ENCODE measurements at regions not wholly inside any gene's neighbourhood (a gene's known extent, or its start where the extent isn't known, plus 50 kb on each side); places are given as distances from the start of the nearest gene placed in this dataset.

DNA sequence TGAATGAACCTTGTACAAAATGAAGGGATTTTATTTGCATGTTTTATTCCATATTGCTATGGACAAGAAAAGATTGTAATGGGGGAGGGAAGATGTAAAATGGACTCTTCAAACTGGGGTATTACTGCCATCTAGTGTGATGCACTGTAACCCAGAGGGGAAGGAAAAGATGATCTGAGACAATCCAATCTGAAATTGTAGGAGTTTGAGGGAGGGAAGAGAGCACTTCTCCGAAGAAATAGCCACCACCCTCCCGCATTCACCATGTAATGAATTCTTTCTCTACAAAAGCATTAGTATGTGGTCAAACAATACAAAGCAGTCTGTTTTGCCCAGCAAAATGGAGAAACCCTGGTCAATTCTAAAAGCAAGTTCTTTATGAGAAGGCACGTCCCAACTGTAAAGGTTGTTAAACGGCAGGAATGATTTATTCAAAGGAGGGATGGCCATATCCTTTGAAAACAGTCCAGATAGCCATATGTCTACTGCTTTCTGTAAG lies 679.5 kb upstream of the NRSN1 start:
- Mint-ChIP-seq H3K27me3 (no peaks in the 10 kb centered on the region), H3K27ac (no peak overlapping the region), H3K4me1 (no peaks in the 10 kb centered on the region), H3K9me3 (peaks cover 5% of the 10 kb centered on the region), H3K36me3 (ENCODE audit: low read depth) (no peaks in the 10 kb centered on the region), H3K4me3 (no peak overlapping the region)
- no peak for ATAC-seq (replicated peaks)

DNA sequence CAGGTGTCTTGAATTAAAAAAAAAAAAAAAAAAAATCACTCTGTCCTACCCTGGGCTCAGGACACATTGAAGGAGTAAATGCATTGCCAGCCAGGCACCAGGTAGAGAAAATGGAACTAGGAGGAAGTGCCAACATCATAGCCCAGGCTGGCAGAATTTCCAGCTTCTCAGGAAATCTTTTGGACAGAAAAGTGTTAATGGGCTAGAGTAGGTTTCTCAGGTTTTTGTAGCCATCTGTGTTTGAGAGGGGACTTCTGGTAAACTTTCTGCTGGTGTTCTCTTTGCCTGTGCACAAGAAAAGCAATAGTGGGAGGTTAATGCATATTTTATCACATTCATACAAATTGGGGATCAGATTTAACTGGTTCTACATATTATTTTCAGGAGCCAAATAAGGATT lies 678.3 kb upstream of the NRSN1 start:
- no peaks in the 10 kb centered on the region for H3K4me1 Mint-ChIP-seq
- no peaks in the 10 kb centered on the region for H3K36me3 Mint-ChIP-seq (ENCODE audit: low read depth)
- peaks cover 9% of the 10 kb centered on the region for H3K9me3 Mint-ChIP-seq
- H3K27ac Mint-ChIP-seq: no peak overlapping the region
- no peak for ATAC-seq (replicated peaks)
- H3K4me3 Mint-ChIP-seq: no peak overlapping the region
- H3K27me3 Mint-ChIP-seq: no peaks in the 10 kb centered on the region

DNA sequence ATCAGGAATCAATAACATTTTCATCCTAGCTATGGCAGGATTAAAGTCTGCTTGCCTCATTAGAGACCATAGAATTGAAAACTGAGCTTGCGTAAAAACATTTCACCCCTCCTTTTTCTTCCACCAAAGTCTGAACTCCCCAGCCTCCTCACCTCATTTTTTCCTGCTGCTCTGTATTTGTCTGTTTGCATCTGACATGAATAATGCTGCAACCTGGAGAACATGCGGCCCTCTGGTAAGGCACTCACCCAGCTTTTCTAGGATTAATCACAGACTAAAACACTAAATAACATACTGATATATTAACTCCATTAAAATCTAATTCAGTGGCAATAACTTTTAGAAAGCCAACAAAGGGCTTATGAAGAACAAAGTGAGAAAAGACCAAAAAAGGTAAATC lies 677.7 kb upstream of the NRSN1 start:
- Mint-ChIP-seq H3K4me3 (no peak overlapping the region), H3K27me3 (no peaks in the 10 kb centered on the region), H3K9me3 (peaks cover 11% of the 10 kb centered on the region), H3K36me3 (ENCODE audit: low read depth) (no peaks in the 10 kb centered on the region), H3K4me1 (no peaks in the 10 kb centered on the region), H3K27ac (no peak overlapping the region)
- no peak for ATAC-seq (replicated peaks)

DNA sequence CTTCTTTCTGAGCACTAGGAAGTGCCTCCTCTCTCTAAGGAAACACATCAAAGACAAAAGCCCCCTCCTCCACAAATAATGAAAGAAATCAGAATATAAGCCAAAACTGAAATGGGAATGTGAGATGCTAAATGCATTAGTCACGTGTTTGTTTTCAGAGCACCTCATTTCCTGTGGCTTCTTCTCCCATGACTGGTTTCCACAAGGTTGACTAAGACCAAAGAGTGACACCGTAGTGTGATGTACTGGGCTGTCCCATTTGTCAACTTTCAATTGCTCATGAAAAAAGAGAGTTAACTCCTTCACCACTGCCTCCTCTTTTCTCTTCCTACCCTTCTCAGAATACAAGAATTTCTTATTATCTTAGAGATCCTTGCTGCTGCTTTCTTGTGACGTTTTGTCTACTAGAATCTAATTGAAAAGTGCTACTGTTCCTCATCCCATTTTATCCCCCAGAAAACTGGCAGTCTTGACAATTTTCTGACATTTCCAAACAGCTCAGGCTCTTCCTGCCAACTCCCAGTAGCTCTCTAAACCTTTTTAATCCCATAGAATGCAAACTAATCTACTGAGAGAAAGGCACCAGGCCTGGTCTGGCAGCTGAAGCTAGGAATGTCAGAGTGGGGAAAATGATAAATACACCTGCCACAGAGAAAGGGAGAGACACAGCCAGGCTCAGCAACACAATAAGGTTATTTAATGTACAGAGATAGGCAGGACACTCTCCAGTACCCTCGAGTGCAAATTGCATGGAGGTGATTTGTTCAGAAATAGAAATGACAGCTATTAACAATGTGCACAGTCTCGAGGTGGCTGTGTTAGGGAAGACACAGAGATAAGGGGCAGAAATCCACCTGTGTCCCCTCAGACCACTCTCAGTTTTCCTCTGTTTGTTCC lies 671.7 kb upstream of the NRSN1 start:
- ATAC-seq (replicated peaks): no peak
- peaks cover 6% of the 10 kb centered on the region for H3K9me3 Mint-ChIP-seq

DNA sequence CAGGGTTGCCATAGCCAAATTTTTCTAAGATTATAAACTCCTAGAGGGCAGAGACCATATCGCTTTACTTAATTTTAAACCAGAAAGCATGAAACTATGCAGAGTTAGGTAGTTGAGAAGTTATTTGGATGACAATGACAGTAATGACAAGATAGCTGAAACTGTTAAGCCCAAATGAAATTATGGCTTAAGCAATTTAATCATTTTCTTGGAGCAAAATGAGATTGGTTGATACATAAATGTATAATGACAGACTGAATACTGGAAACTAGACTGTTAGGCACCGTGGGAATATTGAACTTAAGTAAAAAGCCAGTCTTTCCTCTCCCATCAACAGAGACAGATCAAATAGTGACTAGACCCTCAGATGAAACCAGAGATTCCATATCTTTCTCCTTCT lies 670.3 kb upstream of the NRSN1 start:
- Mint-ChIP-seq H3K27ac (no peak overlapping the region), H3K9me3 (peaks cover 6% of the 10 kb centered on the region), H3K36me3 (ENCODE audit: low read depth) (no peaks in the 10 kb centered on the region), H3K27me3 (no peaks in the 10 kb centered on the region), H3K4me1 (no peaks in the 10 kb centered on the region), H3K4me3 (no peak overlapping the region)
- no peak for ATAC-seq (replicated peaks)

More for the DNA sequence above, 671.7 kb upstream of the NRSN1 start:
- H3K4me3 Mint-ChIP-seq: no peak overlapping the region
- no peaks in the 10 kb centered on the region for H3K27me3 Mint-ChIP-seq
- no peaks in the 10 kb centered on the region for H3K4me1 Mint-ChIP-seq
- no peak overlapping the region for H3K27ac Mint-ChIP-seq
- H3K36me3 Mint-ChIP-seq (ENCODE audit: low read depth): no peaks in the 10 kb centered on the region

DNA sequence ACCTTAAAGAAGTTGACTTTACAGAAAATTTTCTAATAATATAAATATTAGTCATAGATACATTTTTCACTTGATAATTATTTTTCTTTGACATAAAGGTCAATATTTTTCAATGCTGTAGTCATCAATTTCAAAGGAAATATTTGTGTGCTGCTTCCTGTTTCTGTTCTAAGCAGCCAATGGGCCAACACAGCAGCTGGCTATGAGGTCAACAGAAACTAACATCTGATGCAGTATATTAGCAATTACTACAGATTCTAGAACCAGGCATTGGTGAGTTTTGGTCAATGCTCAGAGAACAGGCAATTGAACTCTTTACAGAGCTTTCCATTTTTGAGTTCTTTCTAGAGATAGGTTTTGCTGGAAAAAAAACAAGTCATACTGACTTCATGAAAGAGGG lies 669.6 kb upstream of the NRSN1 start:
- peaks cover 6% of the 10 kb centered on the region for H3K9me3 Mint-ChIP-seq
- H3K4me3 Mint-ChIP-seq: no peak overlapping the region
- no peaks in the 10 kb centered on the region for H3K4me1 Mint-ChIP-seq
- H3K36me3 Mint-ChIP-seq (ENCODE audit: low read depth): no peaks in the 10 kb centered on the region
- no peaks in the 10 kb centered on the region for H3K27me3 Mint-ChIP-seq
- no peak for ATAC-seq (replicated peaks)
- no peak overlapping the region for H3K27ac Mint-ChIP-seq

DNA sequence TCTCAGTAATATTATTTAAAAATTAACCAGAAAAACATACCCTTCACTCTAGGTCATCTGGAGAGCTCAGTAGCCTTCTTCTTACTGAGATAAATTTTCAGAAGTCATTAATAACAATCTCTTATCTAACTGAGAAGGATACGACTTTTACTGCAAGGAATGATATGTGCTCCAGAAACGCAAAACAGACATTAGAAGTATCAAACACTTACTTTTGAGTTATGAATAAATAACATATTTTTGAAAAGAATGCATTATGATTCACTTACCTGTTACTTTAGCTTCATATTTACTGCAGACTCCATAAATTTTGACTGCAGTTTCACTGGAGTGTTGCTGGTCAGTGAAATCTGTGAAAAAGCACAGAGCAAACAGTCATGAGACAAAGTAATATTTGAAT lies 668.7 kb upstream of the NRSN1 start:
- Mint-ChIP-seq H3K27me3 (no peaks in the 10 kb centered on the region), H3K36me3 (ENCODE audit: low read depth) (no peaks in the 10 kb centered on the region), H3K9me3 (peaks cover 6% of the 10 kb centered on the region), H3K27ac (no peak overlapping the region), H3K4me1 (no peaks in the 10 kb centered on the region), H3K4me3 (no peak overlapping the region)
- ATAC-seq (replicated peaks): no peak

DNA sequence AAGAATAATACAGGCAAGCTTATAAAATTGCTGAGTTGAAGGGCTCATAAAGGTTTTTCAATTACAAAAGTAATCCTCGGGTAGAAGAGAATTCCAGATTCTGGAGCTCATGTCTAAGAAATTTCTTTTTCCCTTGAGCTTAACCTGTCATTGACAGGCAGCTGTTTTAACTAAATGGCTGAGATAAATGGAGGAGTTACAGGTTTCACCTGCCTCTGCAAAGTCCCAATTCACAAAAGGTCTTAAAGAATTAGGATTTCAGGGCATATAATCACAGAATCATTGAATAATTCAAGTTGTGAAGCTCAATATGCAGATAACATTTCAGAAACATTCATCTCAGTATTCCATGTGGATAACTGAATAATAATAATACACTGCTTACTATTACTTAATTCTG lies 660.1 kb upstream of the NRSN1 start:
- H3K27ac Mint-ChIP-seq: no peak overlapping the region
- peaks cover 7% of the 10 kb centered on the region for H3K9me3 Mint-ChIP-seq
- H3K4me1 Mint-ChIP-seq: no peaks in the 10 kb centered on the region
- H3K27me3 Mint-ChIP-seq: no peaks in the 10 kb centered on the region
- no peak for ATAC-seq (replicated peaks)
- no peaks in the 10 kb centered on the region for H3K36me3 Mint-ChIP-seq (ENCODE audit: low read depth)
- H3K4me3 Mint-ChIP-seq: no peak overlapping the region

DNA sequence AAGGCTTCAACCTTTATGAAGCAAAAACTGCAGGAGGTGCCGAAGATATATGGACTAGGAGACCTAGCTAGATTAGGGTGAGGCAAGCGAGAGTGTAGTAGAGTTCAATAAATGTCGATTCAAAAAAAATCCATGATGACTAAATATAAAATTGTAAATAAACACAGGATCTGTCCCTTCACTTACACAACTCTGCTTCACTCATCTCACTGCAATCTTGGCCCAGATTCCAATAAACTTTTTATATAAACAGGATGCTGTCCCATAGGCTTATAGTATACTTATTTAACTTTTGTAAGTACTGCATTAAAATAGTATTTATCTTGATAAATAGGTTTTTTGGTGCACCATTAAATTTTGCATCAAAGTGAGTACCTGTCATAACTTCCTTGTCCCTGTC lies 648.4 kb upstream of the NRSN1 start:
- no peak for ATAC-seq (replicated peaks)
- H3K27me3 Mint-ChIP-seq: no peaks in the 10 kb centered on the region
- peaks cover 4% of the 10 kb centered on the region for H3K9me3 Mint-ChIP-seq
- H3K27ac Mint-ChIP-seq: no peak overlapping the region
- no peaks in the 10 kb centered on the region for H3K36me3 Mint-ChIP-seq (ENCODE audit: low read depth)
- H3K4me3 Mint-ChIP-seq: no peak overlapping the region
- no peaks in the 10 kb centered on the region for H3K4me1 Mint-ChIP-seq

DNA sequence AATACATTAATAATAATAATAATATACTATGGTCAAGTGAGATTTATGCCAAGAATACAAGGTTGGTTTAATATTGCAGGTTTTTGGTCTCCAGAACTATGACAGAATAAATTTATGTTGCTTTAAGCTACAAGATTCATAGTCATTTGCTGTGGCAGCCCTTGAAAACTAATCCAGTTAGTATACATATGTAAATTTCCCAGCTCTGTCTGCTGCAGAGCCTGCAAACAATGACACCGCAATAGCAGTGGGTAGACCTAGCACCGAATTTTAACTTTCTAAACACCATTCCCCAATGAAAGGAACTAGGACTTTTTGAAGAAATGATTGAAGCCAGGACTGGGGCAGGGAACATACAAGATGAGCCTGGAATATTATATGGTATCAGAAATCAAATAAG lies 647.7 kb upstream of the NRSN1 start:
- Mint-ChIP-seq H3K27me3 (no peaks in the 10 kb centered on the region), H3K4me3 (no peak overlapping the region), H3K4me1 (no peaks in the 10 kb centered on the region), H3K9me3 (peaks cover 8% of the 10 kb centered on the region), H3K36me3 (ENCODE audit: low read depth) (no peaks in the 10 kb centered on the region), H3K27ac (no peak overlapping the region)
- ATAC-seq (replicated peaks): no peak

DNA sequence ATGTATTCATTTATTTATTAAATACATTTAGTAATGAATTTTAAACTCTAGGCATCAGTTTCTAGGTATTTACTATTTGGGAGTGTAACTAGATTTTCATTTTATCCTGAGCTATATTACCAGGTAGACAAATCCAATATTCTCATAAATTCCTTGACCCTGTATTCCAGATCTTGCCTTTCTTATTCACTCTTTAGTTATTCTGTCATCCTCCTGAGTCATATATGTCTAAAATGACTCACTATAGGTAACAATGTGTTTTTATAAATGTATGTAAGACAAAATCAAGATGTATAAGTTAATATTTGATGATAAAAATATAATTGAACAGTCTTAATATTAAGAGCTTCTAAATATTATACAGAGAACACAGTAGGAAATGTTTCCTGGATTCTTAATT lies 642.1 kb upstream of the NRSN1 start:
- Mint-ChIP-seq H3K4me3 (no peak overlapping the region), H3K4me1 (no peaks in the 10 kb centered on the region), H3K27me3 (no peaks in the 10 kb centered on the region), H3K9me3 (peaks cover 12% of the 10 kb centered on the region), H3K27ac (no peak overlapping the region), H3K36me3 (ENCODE audit: low read depth) (no peaks in the 10 kb centered on the region)
- ATAC-seq (replicated peaks): no peak

DNA sequence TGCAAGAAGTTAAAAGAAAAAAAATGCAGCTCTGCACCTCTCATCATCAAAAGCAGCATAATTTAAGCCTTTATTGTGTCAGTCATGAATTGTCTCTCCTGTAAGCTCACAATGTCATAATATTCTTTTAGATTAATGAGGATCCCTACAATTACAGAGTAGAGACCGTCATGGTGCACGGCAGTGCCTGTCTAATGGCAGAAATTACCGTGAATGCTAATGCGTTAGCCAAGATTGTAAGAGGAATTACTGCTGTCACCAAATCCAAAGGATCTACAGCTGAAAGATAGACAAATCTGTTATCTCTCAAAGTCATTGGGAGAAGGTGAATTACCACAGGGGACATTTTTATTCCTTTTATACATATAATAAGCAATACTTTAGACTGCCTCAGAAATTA lies 631.6 kb upstream of the NRSN1 start:
- Mint-ChIP-seq H3K9me3 (peaks cover 21% of the 10 kb centered on the region), H3K27me3 (no peaks in the 10 kb centered on the region), H3K27ac (no peak overlapping the region), H3K4me1 (no peaks in the 10 kb centered on the region), H3K36me3 (ENCODE audit: low read depth) (no peaks in the 10 kb centered on the region), H3K4me3 (no peak overlapping the region)
- ATAC-seq (replicated peaks): no peak

DNA sequence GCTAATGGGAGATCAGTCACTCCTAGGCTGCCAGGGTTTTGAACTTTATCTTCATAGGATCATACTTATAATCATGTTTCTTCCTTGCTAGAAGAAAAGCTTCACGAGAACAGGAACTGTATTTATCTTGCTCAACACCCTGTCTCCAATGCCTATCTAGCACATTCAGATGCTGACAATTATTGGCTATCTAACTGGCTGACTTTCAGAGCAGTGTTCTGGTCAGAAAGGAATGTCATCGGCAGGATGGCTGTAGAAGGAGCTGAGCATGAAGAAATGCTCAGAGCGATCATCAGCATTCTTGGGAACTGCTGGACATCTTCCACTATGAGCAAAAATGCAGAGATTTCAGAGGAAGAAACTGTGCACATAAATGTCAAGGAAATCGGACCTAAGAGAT lies 628.0 kb upstream of the NRSN1 start:
- no peak for ATAC-seq (replicated peaks)
- Mint-ChIP-seq H3K27me3 (no peaks in the 10 kb centered on the region), H3K4me1 (no peaks in the 10 kb centered on the region), H3K36me3 (ENCODE audit: low read depth) (no peaks in the 10 kb centered on the region), H3K9me3 (peaks cover 27% of the 10 kb centered on the region), H3K4me3 (no peak overlapping the region), H3K27ac (no peak overlapping the region)

DNA sequence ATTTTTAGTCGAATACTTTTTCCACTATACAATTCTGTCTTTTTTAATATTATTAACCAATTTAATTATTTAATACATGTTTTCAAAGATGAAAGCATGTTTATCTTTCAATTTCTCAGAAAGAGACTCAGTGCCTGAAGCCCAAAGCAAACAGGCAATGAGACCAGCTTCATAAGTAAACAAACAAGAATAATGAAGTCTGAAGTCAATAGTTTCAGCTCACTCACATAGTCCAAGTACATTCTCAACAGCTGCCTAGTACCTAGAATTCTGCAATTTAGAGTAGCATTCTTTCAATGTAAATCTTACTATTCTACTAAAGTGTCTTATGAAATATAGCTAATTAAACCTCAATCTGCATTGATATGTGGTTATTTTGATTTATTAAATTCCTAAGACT lies 626.5 kb upstream of the NRSN1 start:
- Mint-ChIP-seq H3K4me1 (no peaks in the 10 kb centered on the region), H3K9me3 (peaks cover 32% of the 10 kb centered on the region), H3K36me3 (ENCODE audit: low read depth) (no peaks in the 10 kb centered on the region), H3K27me3 (no peaks in the 10 kb centered on the region), H3K27ac (no peak overlapping the region), H3K4me3 (no peak overlapping the region)
- no peak for ATAC-seq (replicated peaks)

DNA sequence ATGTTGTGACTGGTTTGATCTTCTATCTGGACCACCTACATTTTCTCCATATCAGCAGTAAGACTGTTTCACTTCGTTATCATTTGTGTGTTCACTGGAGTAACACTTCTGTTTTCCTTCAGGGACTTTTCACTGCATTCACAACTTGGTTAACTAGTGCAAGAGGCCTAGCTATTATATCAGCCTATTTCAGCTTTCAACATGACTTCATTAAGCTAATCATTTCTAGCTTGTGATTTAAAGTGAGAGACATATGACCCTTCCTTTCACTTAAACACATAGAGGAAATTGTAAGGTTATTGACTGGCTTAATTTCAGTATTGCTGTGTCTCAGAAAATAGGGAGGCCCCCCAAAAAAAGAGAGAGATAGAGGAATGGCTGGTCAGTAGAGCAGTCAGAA lies 622.8 kb upstream of the NRSN1 start:
- Mint-ChIP-seq H3K27me3 (no peaks in the 10 kb centered on the region), H3K36me3 (ENCODE audit: low read depth) (no peaks in the 10 kb centered on the region), H3K4me1 (no peaks in the 10 kb centered on the region), H3K27ac (no peak overlapping the region), H3K4me3 (no peak overlapping the region), H3K9me3 (peaks cover 19% of the 10 kb centered on the region)
- ATAC-seq (replicated peaks): no peak

Measured in activated T-helper 17 cell treated with anti-CD3 and anti-CD28 coated beads, Interleukin-2, amount 50 U/mL, for 72 hours (primary cell).